NT2/D1 (cell line): ENCODE measurements at regions not wholly inside any gene's neighbourhood (a gene's known extent, or its start where the extent isn't known, plus 50 kb on each side); places are given as distances from the start of the nearest gene placed in this dataset.

Experiments used
- DNase-seq: peaks from one replicate; pipeline ENCODE4 v3.0.0-alpha.2; 2011; ENCODE audit warnings: low read depth, low spot score
- H3K27me3 ChIP-seq: 2 replicates; pipeline ENCODE4 v1.6.0; 2011; ENCODE audit warnings: mild to moderate bottlenecking; ENCODE audit not compliant: insufficient read length, insufficient read depth
- H3K36me3 ChIP-seq: 2 replicates; pipeline ENCODE4 v1.6.1; 2011; ENCODE audit warnings: mild to moderate bottlenecking, low read length, mixed read lengths; ENCODE audit not compliant: insufficient read depth, insufficient read length
- H3K4me1 ChIP-seq: 2 replicates; pipeline ENCODE4 v1.5.1; 2011; ENCODE audit not compliant: insufficient read depth, insufficient read length
- H3K4me3 ChIP-seq: 2 replicates; pipeline ENCODE4 v1.5.1; 2011; ENCODE audit warnings: low read depth; ENCODE audit not compliant: insufficient read length
- H3K9ac ChIP-seq: 2 replicates; pipeline ENCODE4 v1.6.0; 2011; ENCODE audit warnings: low read depth; ENCODE audit not compliant: insufficient read length
- H3K9me3 ChIP-seq: 2 replicates; pipeline ENCODE4 v1.5.1; 2011; ENCODE audit warnings: mild to moderate bottlenecking, low read length; ENCODE audit not compliant: insufficient read depth
- SUZ12 ChIP-seq: IDR thresholded peaks from 2 replicates; pipeline ENCODE4 v1.6.1; 2011; ENCODE audit not compliant: insufficient read length, insufficient read depth; ENCODE audit errors: extremely low read depth
- YY1 ChIP-seq: IDR thresholded peaks from 2 replicates; pipeline ENCODE4 v1.6.1; 2011; ENCODE audit not compliant: insufficient read length, insufficient read depth
- ZNF274 ChIP-seq: IDR thresholded peaks from 2 replicates; pipeline ENCODE4 v1.6.1; 2011; ENCODE audit warnings: mild to moderate bottlenecking, low read depth, low read length

DNA sequence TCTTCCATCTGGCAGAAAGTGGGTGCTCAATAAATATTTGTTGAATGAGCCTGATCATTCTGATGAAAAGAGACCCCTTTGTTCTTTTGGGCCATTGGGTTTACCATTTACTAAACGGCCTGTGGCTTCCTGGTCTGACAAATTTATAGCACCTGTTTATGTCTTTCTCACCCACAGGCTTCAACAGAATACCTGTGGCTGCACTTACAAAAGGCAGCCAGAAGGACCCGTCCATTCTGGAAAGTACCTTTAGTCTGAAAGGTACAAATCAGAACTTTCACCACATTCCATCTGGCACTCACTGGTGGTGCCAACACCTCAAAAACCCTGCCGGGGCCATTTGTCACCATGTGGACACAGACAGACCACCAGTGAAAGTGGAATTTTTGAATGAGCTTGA lies 167.5 kb downstream of the ETAA1 start:
- H3K9ac ChIP-seq = no peak overlapping the region
- no peaks in the 10 kb centered on the region for H3K4me1 ChIP-seq
- no peaks in the 10 kb centered on the region for H3K27me3 ChIP-seq

GRCh38 chr2:67565262-67565661 lies 168.1 kb downstream of the ETAA1 start:
- Histone ChIP-seq H3K9me3 (no peaks in the 10 kb centered on the region), H3K27me3 (no peaks in the 10 kb centered on the region), H3K4me1 (no peaks in the 10 kb centered on the region), H3K36me3 (no peaks in the 10 kb centered on the region), H3K9ac (no peak overlapping the region), H3K4me3 (no peak overlapping the region)
- no peak for DNase-seq
- no peak for TF ChIP-seq SUZ12
- no peak for TF ChIP-seq YY1
- no peak for TF ChIP-seq ZNF274

More for the DNA sequence above, 167.5 kb downstream of the ETAA1 start:
- H3K36me3 ChIP-seq = no peaks in the 10 kb centered on the region
- TF ChIP-seq SUZ12 (no peak), YY1 (no peak), ZNF274 (no peak)
- no peak for DNase-seq
- H3K4me3 ChIP-seq = no peak overlapping the region
- H3K9me3 ChIP-seq = no peaks in the 10 kb centered on the region

GRCh38 chr2:67565761-67566160 lies 168.6 kb downstream of the ETAA1 start:
- no peak for DNase-seq
- H3K4me3 ChIP-seq = no peak overlapping the region
- TF ChIP-seq YY1 (no peak), ZNF274 (no peak), SUZ12 (no peak)

DNA sequence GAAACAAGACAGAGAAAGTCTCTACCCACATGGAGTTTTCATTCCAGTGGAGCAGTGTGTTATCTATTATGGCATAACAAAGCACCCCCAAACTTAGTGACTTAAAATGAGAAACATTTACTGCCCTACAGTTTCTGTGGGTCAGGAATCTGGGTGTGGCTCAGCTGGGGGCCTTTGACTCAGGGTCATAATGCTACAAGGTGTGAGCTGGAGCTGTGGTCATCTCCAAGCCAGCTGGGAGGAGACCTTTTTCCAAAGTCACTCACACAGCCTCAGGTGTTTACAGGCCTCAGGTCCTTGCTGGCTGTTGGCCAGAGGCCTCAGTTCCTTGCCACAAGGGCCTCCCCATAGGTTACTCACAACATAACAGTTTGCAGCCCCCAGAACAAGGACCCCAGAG lies 169.2 kb downstream of the ETAA1 start:
- no peaks in the 10 kb centered on the region for H3K4me1 ChIP-seq
- no peak overlapping the region for H3K4me3 ChIP-seq
- no peaks in the 10 kb centered on the region for H3K9me3 ChIP-seq
- no peak for TF ChIP-seq SUZ12
- TF ChIP-seq YY1 = no peak
- TF ChIP-seq ZNF274 = no peak
- H3K27me3 ChIP-seq = no peaks in the 10 kb centered on the region
- H3K9ac ChIP-seq = no peak overlapping the region
- H3K36me3 ChIP-seq = no peaks in the 10 kb centered on the region
- DNase-seq = no peak

More at GRCh38 chr2:67565761-67566160, 168.6 kb downstream of the ETAA1 start:
- Histone ChIP-seq H3K27me3 (no peaks in the 10 kb centered on the region), H3K9ac (no peak overlapping the region), H3K36me3 (no peaks in the 10 kb centered on the region), H3K4me1 (no peaks in the 10 kb centered on the region), H3K9me3 (no peaks in the 10 kb centered on the region)

DNA sequence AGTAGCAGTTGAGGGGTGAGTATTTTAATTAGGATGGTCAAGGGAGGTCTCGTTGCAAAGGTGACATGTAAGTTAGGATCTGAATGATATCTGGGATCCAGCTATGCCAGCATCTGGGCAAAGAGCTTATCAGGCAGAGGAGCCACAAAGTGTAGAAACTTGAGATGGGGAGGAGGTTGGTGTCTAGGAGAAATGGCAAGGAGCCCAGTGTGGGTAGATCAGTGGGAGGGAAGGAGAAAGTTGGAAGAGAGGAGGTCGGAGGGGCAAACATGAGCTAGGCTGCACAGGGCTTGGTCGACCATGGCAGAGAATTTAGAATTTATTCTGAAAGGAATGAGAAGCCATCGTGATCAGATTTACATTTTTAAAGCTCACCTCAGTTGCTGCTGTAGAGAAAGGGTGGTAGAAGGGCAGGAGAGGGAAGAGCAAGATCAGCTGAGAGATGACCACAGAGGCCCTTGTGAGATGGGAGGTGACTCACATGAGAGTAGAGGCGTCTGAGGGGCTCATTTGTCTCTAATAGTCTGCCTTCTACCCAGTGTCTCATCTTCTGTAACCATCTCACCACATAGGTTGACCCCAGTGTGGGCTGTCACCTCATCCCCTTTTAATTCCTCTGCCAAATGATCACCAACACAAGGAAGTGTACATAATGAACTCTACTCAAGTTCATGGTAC lies 170.0 kb downstream of the ETAA1 start:
- TF ChIP-seq SUZ12 (no peak), YY1 (no peak), ZNF274 (no peak)
- no peak for DNase-seq
- no peaks in the 10 kb centered on the region for H3K36me3 ChIP-seq

DNA sequence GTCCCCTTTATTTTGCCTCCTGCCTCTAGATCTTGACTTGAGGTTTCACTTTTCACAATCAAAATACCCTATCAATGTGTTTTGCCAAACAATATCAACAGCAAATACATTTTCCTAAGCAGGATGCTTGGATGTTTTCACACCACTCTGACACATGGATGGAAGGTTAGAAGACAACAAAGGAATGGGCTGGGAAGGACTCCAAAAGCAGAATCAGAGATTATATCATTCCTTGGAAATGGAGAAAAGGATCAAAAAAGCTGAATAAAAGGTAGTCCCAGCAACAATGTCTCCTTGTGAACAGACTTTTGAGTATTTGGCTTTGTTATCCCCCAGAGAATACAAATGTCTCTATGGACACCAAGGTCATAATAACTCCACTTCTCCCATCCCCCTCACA lies 170.8 kb downstream of the ETAA1 start:
- Histone ChIP-seq H3K9ac (no peak overlapping the region), H3K4me1 (no peaks in the 10 kb centered on the region), H3K9me3 (no peaks in the 10 kb centered on the region), H3K27me3 (no peaks in the 10 kb centered on the region), H3K36me3 (no peaks in the 10 kb centered on the region), H3K4me3 (no peak overlapping the region)
- DNase-seq = no peak
- TF ChIP-seq ZNF274 (no peak), SUZ12 (no peak), YY1 (no peak)

More for the DNA sequence above, 170.0 kb downstream of the ETAA1 start:
- Histone ChIP-seq H3K27me3 (no peaks in the 10 kb centered on the region), H3K4me1 (no peaks in the 10 kb centered on the region), H3K9me3 (no peaks in the 10 kb centered on the region), H3K4me3 (no peak overlapping the region), H3K9ac (no peak overlapping the region)

GRCh38 chr2:67570611-67571010 lies 173.5 kb downstream of the ETAA1 start:
- no peaks in the 10 kb centered on the region for H3K9me3 ChIP-seq
- no peak overlapping the region for H3K4me3 ChIP-seq
- no peaks in the 10 kb centered on the region for H3K36me3 ChIP-seq
- no peaks in the 10 kb centered on the region for H3K4me1 ChIP-seq
- no peak overlapping the region for H3K9ac ChIP-seq
- TF ChIP-seq ZNF274 (no peak), YY1 (no peak), SUZ12 (no peak)
- no peak for DNase-seq
- no peaks in the 10 kb centered on the region for H3K27me3 ChIP-seq
